H9 (cell line): ENCODE measurements at regions not wholly inside any gene's neighbourhood (a gene's known extent, or its start where the extent isn't known, plus 50 kb on each side); places are given as distances from the start of the nearest gene placed in this dataset.

Experiments used
- DNase-seq: peaks from one replicate; pipeline ENCODE4 v3.0.0-alpha.2; 2017
- H2AFZ ChIP-seq: one replicate; pipeline ENCODE4 v1.6.1; 2013; ENCODE audit warnings: mild to moderate bottlenecking, low read length, control low read depth, moderate library complexity
- H2AK5ac ChIP-seq: 2 replicates; pipeline ENCODE4 v1.6.1; 2013; ENCODE audit warnings: low read length, control low read depth, mixed read lengths; ENCODE audit not compliant: insufficient read length
- H2BK120ac ChIP-seq: one replicate; pipeline ENCODE4 v1.6.1; 2013; ENCODE audit warnings: low read depth, mild to moderate bottlenecking, low read length, control low read depth, inconsistent platforms; ENCODE audit not compliant: poor library complexity, severe bottlenecking
- H2BK12ac ChIP-seq: 2 replicates; pipeline ENCODE4 v1.6.1; 2013; ENCODE audit warnings: low read length, control low read depth, mixed read lengths, low read depth; ENCODE audit not compliant: insufficient read length
- H2BK15ac ChIP-seq: 2 replicates; pipeline ENCODE4 v1.6.1; 2013; ENCODE audit warnings: low read depth, low read length, control low read depth
- H2BK20ac ChIP-seq: one replicate; pipeline ENCODE4 v1.6.1; 2013; ENCODE audit warnings: low read depth, mild to moderate bottlenecking, low read length, control low read depth, inconsistent platforms; ENCODE audit not compliant: poor library complexity, severe bottlenecking
- H2BK5ac ChIP-seq: 2 replicates; pipeline ENCODE4 v1.6.1; 2013; ENCODE audit warnings: low read length, control low read depth, mixed read lengths; ENCODE audit not compliant: insufficient read length
- H3K14ac ChIP-seq: 2 replicates; pipeline ENCODE4 v1.6.1; 2013; ENCODE audit warnings: low read length, control low read depth; ENCODE audit not compliant: insufficient read depth
- H3K18ac ChIP-seq: 2 replicates; pipeline ENCODE4 v1.6.1; 2013; ENCODE audit warnings: low read depth, mild to moderate bottlenecking, mixed read lengths, low read length, control low read depth; ENCODE audit not compliant: insufficient read length
- H3K23ac ChIP-seq: 2 replicates; pipeline ENCODE4 v1.6.1; 2013; ENCODE audit warnings: low read length, control low read depth, mixed read lengths, low read depth; ENCODE audit not compliant: insufficient read length
- H3K23me2 ChIP-seq: 2 replicates; pipeline ENCODE4 v1.6.1; 2013; ENCODE audit warnings: low read depth, mild to moderate bottlenecking, mixed read lengths, low read length, control low read depth; ENCODE audit not compliant: insufficient read length, poor library complexity, severe bottlenecking
- H3K27ac ChIP-seq: 2 replicates; pipeline ENCODE4 v1.5.1; 2013; ENCODE audit warnings: low read length, control low read depth, mixed read lengths, low read depth; ENCODE audit not compliant: insufficient read length
- H3K27me3 ChIP-seq: 2 replicates; pipeline ENCODE4 v1.6.1; 2013; ENCODE audit warnings: low read length, control low read depth, inconsistent platforms; ENCODE audit not compliant: insufficient read depth
- H3K4ac ChIP-seq: 2 replicates; pipeline ENCODE4 v1.6.1; 2013; ENCODE audit warnings: low read depth, mild to moderate bottlenecking, control low read depth, inconsistent platforms, low read length, moderate library complexity
- H3K4me1 ChIP-seq: 2 replicates; pipeline ENCODE4 v1.6.1; 2013; ENCODE audit warnings: low read length, control low read depth, inconsistent platforms; ENCODE audit not compliant: insufficient read depth
- H3K4me2 ChIP-seq: 2 replicates; pipeline ENCODE4 v1.6.1; 2013; ENCODE audit warnings: low read length, control low read depth, mixed read lengths; ENCODE audit not compliant: insufficient read length, insufficient read depth
- H3K56ac ChIP-seq: 2 replicates; pipeline ENCODE4 v1.6.1; 2013; ENCODE audit warnings: low read depth, mild to moderate bottlenecking, mixed read lengths, low read length, control low read depth; ENCODE audit not compliant: insufficient read length
- H3K79me1 ChIP-seq: 2 replicates; pipeline ENCODE4 v1.6.1; 2013; ENCODE audit warnings: low read depth, mild to moderate bottlenecking, moderate library complexity, low read length, control low read depth, inconsistent platforms; ENCODE audit not compliant: insufficient read depth, poor library complexity, severe bottlenecking
- H3K79me2 ChIP-seq: 2 replicates; pipeline ENCODE4 v1.6.1; 2013; ENCODE audit warnings: low read length, control low read depth, inconsistent platforms; ENCODE audit not compliant: insufficient read depth
- H3K9ac ChIP-seq: 2 replicates; pipeline ENCODE4 v1.6.1; 2013; ENCODE audit warnings: low read length, control low read depth, mixed read lengths; ENCODE audit not compliant: insufficient read length; ENCODE audit errors: extremely low read depth
- H3K9me3 ChIP-seq: one replicate; pipeline ENCODE4 v1.6.1; 2013; ENCODE audit warnings: low read depth, low read length, inconsistent platforms; ENCODE audit not compliant: control insufficient read depth
- H3T11ph ChIP-seq: one replicate; pipeline ENCODE4 v1.6.1; 2013; ENCODE audit warnings: mild to moderate bottlenecking, low read length, control low read depth, inconsistent platforms
- H4K20me1 ChIP-seq: one replicate; pipeline ENCODE4 v1.6.1; 2013; ENCODE audit not compliant: control insufficient read depth, insufficient read length, insufficient read depth
- H4K5ac ChIP-seq: 2 replicates; pipeline ENCODE4 v1.6.1; 2013; ENCODE audit warnings: low read depth, mild to moderate bottlenecking, mixed read lengths, low read length, control low read depth; ENCODE audit not compliant: insufficient read length
- H4K8ac ChIP-seq: replicated peaks from 2 replicates; pipeline ENCODE4 v1.6.1; 2013; ENCODE audit warnings: low read length, control low read depth, mixed read lengths, low read depth; ENCODE audit not compliant: insufficient read length
- H4K91ac ChIP-seq: 2 replicates; pipeline ENCODE4 v1.6.1; 2013; ENCODE audit warnings: low read depth, mild to moderate bottlenecking, moderate library complexity, mixed read lengths, low read length, control low read depth; ENCODE audit not compliant: insufficient read length
- H3K27ac Mint-ChIP-seq, 3 experiments: 2 replicates in 2 of 3; 3 replicates in 1 of 3; pipeline ENCODE4 v1.8.0; 2020 to 2021; ENCODE audit warnings: mixed read lengths in 3 of 3, mild to moderate bottlenecking in 1 of 3, moderate library complexity in 1 of 3
- H3K27me3 Mint-ChIP-seq: 2 replicates; pipeline ENCODE4 v1.8.0; 2021; ENCODE audit warnings: low read depth, mild to moderate bottlenecking, moderate library complexity, mixed read lengths
- H3K36me3 Mint-ChIP-seq, 3 experiments: 2 replicates in 2 of 3; 3 replicates in 1 of 3; pipeline ENCODE4 v1.8.0; 2020 to 2021; ENCODE audit warnings: low read depth in 3 of 3, mixed read lengths in 3 of 3; ENCODE audit not compliant: insufficient read depth in 1 of 3
- H3K4me1 Mint-ChIP-seq, 2 experiments: 2 replicates each; pipeline ENCODE4 v1.8.0; 2020; ENCODE audit warnings: mixed read lengths in 2 of 2
- H3K4me3 Mint-ChIP-seq, 2 experiments: 2 replicates in 1 of 2; 3 replicates in 1 of 2; pipeline ENCODE4 v1.8.0; 2020 to 2021; ENCODE audit warnings: mild to moderate bottlenecking in 2 of 2, mixed read lengths in 2 of 2, moderate library complexity in 1 of 2
- H3K9me3 Mint-ChIP-seq, 2 experiments: 2 replicates in 1 of 2; 3 replicates in 1 of 2; pipeline ENCODE4 v1.8.0; 2020; ENCODE audit warnings: mild to moderate bottlenecking in 2 of 2, mixed read lengths in 2 of 2, moderate library complexity in 1 of 2
- CTCF ChIP-seq: fragments of 200-600 bp; sonication (generic); conservative IDR thresholded peaks from 3 replicates; pipeline ENCODE4 v1.8.0; 2021; ENCODE audit warnings: antibody characterized with exemption, mild to moderate bottlenecking
- WGBS: extraction: QIAGEN DNeasy Blood & Tissue Kit; methylation state at CpG from one replicate; pipeline ENCODE4 v1.1.7; 2013; ENCODE audit warnings: missing lambda C conversion rate, low lambda C conversion rate, mixed read lengths; ENCODE audit not compliant: insufficient read length; ENCODE audit errors: extremely low coverage; 5-methylcytosine and 5-hydroxymethylcytosine counted together

DNA sequence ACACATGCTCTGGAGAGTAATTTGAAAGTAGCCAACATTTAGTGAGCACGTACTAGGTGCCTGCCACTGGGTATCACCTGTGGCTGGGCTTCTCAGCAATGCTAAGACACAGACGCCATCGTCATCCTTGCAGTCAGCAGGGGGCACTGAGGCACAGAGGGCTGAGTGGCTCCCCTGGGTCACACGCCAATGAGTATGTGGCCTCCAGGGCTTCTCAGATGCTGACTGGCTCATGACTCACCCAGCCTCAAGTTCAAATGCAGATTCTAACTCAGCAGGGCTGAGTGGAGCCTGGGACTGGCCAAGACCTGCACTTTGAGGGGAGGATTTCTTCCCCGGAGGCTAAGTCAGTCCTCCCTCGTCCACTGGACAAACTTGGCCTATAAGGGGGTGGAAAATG is 115.1 kb upstream of the CACNA1A start:
- Mint-ChIP-seq H3K27me3 (peaks cover 21% of the 10 kb centered on the region), H3K9me3 (no peaks in the 10 kb centered on the region), H3K4me3 (no peak overlapping the region), H3K36me3 (no peaks in the 10 kb centered on the region; a peak in 1 of 7 replicates), H3K4me1 (peaks cover 46 to 53% of the 10 kb centered on the region in 2 experiments), H3K27ac (no peak overlapping the region)
- H4K91ac ChIP-seq, result no peak overlapping the region
- H3K4me2 ChIP-seq, result no peak overlapping the region
- H2BK20ac ChIP-seq, result no peak overlapping the region
- no peak overlapping the region for H3K4ac ChIP-seq
- no peak overlapping the region for H2AFZ ChIP-seq
- TF ChIP-seq CTCF, result no peak
- H3K23ac ChIP-seq, result no peak overlapping the region
- H4K20me1 ChIP-seq, result no peaks in the 10 kb centered on the region
- peaks cover 17% of the 10 kb centered on the region for H3K4me1 ChIP-seq
- no peak overlapping the region for H3K9ac ChIP-seq
- no peaks in the 10 kb centered on the region for H3K79me1 ChIP-seq
- no peak overlapping the region for H3K27ac ChIP-seq
- no peaks in the 10 kb centered on the region for H3K23me2 ChIP-seq
- H4K5ac ChIP-seq, result no peak overlapping the region
- H3T11ph ChIP-seq, result no peak overlapping the region
- no peaks in the 10 kb centered on the region for H3K9me3 ChIP-seq
- H4K8ac ChIP-seq, result no peak overlapping the region
- H3K27me3 ChIP-seq, result no peaks in the 10 kb centered on the region
- no CpG with 5 or more reads among the region's 6 CpGs for WGBS
- DNase-seq, result peak; percentile 88
- no peak overlapping the region for H2BK12ac ChIP-seq
- H3K14ac ChIP-seq, result no peak overlapping the region; the same call in 1 of the 2 replicates
- H2BK15ac ChIP-seq, result no peak overlapping the region
- no peak overlapping the region for H2BK5ac ChIP-seq
- no peak overlapping the region for H2BK120ac ChIP-seq
- H3K18ac ChIP-seq, result no peak overlapping the region
- no peaks in the 10 kb centered on the region for H3K79me2 ChIP-seq
- no peak overlapping the region for H3K56ac ChIP-seq
- no peak overlapping the region for H2AK5ac ChIP-seq
